ENCODE measurements at regions not wholly inside any gene's neighbourhood (a gene's known extent, or its start where the extent isn't known, plus 50 kb on each side); places are given as distances from the start of the nearest gene placed in this dataset.

DNA sequence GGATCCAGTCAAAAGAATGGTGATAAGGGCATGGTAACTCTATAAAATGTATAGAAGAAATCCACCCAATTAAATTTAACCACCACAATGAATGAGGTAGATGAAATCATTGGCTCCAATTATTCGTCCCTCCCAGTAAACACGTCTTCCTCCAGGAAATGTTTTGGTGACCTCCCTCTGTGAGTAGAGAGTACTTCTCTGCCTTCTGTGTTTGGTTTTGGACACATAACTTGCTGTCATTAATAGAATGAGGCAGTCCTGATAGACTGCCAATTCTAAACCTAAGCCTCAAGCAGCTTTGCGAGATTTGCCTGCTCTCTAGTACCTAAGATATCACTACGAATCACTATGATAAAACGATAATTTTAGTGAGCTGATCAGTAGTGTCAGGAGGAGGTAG lies 632.8 kb downstream of the HDGFL1 start:
- DNase-seq (ENCODE audit: low read depth, low spot score), result no peak

DNA sequence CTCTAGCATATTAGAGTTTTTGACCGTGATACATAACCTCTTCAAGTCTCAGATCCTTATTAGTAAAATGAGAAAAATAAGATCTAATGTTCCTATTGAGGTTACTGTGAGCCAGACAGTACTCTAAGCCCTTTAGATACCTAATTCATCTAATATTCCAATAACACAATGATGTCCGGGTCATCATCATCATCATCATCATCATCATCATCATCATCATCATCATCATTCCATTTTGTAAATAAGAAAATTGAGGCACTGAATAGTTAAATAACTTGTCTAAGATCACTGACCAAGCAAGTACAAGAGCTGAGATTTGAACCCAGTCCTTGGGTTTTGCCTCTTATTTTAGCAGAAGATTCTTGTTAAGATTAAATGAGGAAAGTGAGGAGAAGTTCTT lies 643.0 kb downstream of the HDGFL1 start:
- DNase-seq (ENCODE audit: low read depth, low spot score), result no peak

DNA sequence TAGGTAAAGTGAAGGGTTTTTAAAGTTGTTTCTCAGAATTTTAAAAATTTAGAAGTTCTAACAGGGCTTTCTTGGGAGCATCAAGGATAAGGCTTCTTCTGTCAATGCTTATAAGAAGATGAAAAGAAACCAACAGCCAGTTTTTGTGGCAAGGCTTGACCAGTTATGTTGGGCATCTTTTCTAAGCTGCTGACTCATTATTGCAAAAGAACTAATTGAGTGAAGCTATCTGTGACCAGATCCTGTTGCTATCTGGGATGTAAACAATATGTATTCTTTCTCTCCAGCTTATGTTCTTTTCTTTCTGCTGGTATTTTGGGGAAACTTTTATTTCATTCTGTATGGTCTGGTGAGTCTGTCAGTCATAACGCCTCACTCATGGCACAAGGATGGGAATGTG lies 643.8 kb downstream of the HDGFL1 start:
- DNase-seq (ENCODE audit: low read depth, low spot score), result no peak

DNA sequence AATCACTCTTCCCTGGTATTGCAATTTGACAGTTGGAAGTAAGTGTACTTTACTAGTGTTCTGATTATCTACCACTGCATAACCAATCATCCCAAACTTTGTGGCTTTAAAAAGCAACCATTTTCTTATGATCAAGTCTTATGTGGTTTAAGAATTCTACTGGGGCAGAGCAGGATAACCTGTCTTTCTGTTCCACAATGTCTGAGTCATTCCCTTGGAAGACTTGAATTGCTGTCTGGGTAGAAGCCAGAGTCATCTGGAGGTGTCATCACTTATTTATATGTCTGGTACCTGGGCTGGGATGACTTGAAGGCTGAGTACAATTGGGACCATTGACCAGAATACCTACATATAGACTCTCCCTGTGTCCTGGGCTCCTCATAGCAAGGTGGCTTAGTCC lies 644.3 kb downstream of the HDGFL1 start:
- no peak for DNase-seq (ENCODE audit: low read depth, low spot score)

DNA sequence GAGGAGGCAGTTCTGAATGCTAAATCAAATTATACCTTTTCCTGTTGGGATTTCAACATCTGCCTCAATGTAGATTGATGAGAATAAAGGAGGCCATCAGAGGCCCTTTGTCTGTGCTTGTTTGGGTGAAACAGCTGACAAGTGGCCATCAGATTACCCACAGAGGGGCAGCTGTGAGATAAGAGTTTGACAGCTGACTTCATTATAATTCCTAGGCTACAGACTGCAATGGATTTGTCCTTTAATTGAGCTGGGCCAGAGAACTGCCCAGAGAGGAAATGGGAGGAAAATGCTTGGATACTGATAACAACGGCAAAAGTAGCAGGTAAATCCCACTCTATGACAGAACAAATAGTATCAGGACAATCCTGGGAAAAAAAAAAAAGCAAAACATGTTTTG lies 649.4 kb downstream of the HDGFL1 start:
- DNase-seq (ENCODE audit: low read depth, low spot score), result no peak

DNA sequence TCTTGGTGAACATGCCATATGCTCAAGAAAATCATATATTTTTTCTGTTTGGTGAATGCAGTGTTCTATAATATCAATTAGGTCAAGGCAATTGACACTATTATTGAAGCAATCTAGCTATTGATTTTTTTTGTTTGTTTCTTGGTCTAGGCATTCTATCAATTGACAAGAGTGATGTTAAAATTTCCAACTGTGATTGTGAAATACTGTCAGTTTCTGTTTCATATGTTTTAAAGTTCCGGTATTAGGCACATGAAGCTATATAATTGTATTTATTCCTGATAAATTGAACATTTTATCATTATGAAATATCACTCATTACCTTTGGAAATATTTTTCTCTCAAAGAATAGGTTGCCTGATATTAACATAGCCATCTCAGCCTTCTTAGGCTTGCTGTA lies 653.4 kb downstream of the HDGFL1 start:
- DNase-seq (ENCODE audit: low read depth, low spot score), result no peak

DNA sequence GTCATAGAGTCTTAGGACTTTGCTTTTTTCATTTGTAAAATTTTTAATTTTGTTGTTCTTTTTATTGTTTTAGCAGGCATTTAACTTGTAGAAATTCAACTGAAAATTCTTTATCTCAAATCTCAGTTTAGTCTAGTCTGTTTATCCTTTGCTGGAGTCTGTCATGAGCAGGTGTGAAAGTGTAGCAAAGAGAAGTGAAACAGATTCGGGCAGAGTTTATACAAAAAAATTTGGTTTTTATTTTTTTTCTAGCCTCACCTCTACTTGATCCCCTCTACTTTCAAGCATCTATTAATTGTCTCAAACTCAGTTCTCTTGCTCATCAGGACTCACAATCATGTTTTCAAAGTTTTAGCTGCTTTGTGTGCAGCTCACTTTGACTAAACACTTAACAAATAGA lies 655.2 kb downstream of the HDGFL1 start:
- no peak for DNase-seq (ENCODE audit: low read depth, low spot score)

DNA sequence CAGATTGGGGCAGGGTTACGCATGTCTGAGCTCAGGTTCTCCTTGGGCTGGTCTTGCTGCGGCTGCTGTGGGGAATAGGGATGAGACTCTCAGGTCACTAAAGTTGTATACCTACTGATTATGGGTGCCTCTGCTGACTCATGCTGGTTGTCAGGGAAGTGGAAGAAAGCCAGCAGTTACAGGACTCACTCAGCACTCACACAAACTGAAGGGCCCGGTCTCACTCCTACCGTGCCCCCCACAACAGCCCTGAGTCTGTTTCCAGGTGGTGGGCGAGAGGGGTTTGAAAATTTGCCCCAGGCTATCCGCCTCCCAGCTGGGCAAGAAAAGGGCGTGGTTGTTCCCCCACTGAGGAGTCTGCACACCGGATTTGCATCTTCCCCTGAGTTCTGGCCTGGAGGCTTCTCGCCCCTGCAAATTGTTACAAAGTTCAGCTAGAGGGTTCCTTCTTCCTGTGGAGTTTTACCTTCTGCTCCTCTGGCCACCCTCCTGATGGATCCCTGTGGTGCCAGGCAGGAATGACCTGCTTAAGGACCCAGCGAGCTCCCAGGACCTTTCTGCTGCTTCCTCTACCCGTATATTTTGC lies 659.2 kb downstream of the HDGFL1 start:
- DNase-seq (ENCODE audit: low read depth, low spot score), result no peak

DNA sequence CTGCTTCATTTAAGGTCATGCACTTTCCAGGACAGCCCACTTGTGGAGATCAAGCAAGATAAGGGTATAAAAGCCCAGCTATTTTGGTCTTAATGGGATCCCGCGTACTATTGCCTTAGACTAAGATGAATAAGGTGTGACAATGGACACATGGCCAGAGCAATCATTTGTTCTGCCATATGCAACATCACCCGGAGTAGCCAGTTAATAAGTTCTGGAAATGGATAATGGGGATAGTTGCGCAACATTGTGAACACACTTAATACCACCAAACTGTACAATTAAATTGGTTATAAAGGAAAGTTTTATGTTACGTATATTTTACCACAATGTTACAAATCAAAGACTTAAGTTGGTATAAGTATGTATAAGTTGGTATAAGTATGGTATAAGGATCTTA lies 674.5 kb downstream of the HDGFL1 start:
- DNase-seq (ENCODE audit: low read depth, low spot score), result no peak

DNA sequence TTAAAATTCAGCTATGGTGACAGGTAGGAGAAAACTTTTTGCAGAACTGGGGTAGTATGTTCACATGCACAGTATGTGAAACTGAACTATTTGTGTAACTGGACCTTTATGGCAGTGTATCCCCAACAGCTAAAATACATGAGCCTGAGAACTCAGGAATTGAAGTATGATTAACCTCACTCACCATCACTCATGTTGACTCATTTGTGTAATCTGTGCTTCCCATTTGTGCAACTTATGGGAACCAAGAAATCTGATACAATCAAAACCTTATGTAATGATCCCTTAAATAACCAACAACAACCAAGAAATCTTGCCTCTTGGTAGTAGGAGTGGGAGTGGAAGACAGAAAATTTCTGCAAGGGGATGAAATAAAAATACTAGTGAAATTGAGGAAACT lies 674.9 kb downstream of the HDGFL1 start:
- peak; percentile 63 for DNase-seq (ENCODE audit: low read depth, low spot score)

DNA sequence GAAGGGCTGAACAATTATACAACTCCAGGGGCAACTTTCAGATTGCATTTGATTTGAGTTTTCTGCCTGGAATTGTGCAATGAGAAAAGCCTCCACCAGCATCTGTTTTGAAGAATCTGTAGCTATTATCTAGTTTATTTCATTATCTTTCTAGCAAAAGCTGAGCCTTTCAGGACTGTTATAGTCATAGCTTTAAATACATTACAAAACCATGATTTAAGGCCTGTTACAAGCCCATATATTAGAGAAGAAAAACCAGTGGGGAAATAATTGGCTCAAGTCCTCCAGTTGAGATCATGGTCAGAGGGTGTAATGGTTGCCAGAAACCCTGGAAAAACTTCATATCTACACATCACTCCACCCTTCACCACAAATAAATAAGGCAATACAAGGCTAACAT lies 676.2 kb downstream of the HDGFL1 start:
- no peak for DNase-seq (ENCODE audit: low read depth, low spot score)

DNA sequence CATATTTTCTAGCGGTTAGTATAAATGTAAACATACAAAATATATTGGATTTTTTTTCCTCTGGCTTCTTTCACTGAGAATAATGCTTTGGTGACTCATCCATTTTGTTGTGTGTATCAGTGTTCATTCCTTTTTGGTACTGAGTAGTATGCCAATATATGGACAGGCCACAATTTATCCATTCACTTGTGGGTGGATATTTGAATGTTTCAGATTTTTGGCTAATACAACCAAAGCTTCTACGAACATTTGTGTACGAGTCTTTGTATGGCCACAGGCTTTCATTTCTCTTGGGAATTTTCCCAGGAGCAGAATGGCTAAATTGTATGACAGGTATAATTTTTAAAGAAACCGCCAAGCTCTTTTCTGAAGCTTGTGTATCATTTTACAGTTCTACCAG lies 677.5 kb downstream of the HDGFL1 start:
- DNase-seq (ENCODE audit: low read depth, low spot score), result no peak

DNA sequence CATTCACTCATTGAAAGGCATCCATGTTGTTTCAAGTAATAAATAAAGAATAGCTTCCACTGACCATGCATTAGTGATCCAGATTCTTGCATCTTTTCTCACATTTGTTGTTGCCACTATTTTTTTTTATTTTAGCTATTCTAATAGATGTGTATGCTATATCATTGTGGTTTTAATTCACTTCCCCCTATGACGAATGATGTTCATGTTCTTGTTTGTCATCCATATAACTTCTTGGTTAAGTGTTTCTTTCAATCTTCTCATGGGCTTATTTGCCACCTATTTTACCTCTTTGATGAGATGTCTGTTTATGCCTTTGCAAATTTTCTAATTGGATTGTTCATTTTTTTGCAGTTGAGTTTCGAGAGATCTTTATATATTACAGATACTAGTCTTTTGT lies 681.2 kb downstream of the HDGFL1 start:
- no peak for DNase-seq (ENCODE audit: low read depth, low spot score)

DNA sequence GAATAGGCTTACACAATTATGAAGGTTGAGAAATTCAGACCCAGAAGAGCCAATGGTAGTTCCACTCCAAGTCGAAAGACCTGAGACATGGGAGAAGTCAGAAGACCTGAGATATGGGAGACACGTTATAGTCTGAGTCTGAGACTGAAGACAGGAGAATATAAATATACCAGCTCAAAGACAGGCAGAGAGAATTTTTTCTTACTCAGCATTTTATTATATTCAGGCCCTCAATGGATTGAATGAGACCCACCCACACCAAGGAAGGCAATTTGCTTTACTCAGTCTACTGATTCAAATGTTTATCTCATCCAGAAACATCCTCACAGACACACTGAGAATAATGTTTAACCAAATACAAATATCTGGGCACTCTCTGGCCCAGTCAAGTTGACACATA lies 693.5 kb downstream of the HDGFL1 start:
- no peak for DNase-seq (ENCODE audit: low read depth, low spot score)

DNA sequence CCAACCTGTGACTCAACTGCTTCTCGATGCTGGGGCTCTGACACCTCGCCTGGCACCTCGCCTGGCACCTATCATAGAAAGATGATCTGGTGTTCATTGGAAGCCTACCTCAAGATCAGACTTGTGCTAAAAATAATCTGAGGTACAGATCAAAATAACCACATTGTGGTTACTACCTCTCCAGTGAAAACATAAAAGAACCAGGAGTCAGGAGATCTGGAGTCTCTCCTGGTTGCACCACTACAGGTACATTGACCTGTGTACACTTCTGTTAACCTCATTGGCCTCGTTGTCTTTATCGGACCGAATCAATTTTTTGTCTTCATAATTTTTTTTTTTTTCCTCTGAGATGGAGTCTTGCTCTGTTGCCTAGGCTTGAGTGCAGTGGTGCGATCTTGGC lies 695.9 kb downstream of the HDGFL1 start:
- no peak for DNase-seq (ENCODE audit: low read depth, low spot score)

DNA sequence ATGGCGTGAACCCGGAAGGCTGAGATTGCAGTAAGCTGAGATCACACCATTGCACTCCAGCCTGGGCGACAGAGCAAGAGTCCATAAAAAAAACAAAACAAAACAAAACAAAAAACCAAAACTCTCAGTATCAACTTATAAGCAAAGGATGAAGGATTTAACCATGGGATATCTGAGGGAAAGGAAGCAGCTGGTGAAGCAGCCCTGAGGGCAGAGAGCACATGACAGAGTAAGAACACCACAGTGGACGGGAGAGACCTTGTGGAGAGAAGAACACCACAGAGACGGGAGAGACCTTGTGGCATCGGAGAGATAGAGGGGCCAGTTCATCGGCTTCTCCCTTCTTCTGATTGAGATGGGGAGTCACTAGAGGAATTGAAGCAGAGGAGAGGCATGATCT lies 697.2 kb downstream of the HDGFL1 start:
- DNase-seq (ENCODE audit: low read depth, low spot score), result no peak

DNA sequence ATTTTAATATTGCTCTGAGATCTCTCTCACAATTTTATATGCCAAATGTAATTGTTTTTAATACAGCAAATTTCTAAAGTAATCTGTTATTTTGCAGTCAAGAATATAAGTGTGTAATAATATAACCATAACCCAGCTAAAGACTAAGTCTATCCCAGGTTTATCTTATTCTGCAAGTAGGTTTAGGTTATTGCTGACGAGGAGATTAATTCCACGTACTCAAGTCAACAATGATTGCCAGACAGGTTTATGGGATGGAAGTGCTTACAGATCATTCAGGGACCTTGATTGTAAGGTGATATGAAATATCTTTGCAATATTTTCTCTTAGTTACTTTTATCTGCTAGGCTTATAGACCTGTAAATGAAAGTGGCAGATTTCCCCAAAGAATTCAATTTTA lies 698.3 kb downstream of the HDGFL1 start:
- no peak for DNase-seq (ENCODE audit: low read depth, low spot score)

DNA sequence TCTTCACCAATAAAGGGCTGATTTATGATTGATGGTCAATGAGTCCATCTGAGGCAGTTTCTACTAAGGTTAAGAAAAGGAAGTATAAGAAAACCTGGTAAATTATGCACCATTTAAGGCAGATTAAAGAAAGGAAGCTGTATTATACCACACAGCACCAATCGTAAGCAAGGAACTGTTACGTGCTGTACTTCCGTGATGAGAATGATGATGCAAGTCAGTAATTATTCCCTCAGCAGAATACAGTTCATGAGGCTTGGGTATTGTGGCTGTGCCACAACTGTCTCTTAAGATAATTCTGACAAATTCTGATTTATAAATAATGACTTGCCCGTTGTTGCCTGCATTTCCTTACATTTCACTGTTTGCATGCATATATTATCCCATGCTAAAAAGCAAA lies 699.0 kb downstream of the HDGFL1 start:
- DNase-seq (ENCODE audit: low read depth, low spot score), result no peak

DNA sequence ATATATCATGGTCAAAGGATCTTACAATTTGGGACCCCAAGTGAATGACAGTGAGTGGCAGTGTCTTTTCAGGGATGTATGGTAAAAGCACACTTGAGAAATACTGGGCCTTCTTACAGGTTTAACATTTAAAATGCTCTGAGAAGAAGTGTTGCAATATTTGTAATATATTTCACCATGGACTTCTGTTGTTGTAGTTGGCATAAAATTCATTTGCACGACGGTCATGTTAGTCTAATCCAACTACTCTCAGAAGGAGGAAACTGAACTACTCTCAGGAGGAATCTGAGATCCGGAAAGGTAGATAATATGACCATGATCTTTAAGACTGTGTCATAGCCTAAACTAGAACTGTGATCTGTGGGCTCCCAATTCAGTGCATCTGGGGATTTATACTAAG lies 700.1 kb downstream of the HDGFL1 start:
- no peak for DNase-seq (ENCODE audit: low read depth, low spot score)

DNA sequence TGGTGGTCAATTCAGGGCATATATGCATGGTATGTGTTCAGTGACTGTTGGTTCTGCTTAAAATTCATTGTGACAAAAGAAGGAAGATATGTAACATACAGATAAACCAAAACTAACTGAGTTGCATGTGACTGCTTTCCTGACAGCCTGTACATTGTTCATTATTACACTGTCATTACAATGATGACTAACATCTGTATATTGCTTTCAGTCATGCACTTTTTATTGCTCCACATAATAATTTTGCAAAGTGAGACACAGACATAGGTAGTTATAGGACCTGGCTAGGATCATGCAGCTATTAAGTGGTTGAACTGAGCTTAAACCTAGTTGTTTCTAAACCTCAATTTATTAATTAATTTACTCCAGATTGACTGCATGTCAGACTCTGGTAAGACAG lies 703.2 kb downstream of the HDGFL1 start:
- DNase-seq (ENCODE audit: low read depth, low spot score), result no peak

DNA sequence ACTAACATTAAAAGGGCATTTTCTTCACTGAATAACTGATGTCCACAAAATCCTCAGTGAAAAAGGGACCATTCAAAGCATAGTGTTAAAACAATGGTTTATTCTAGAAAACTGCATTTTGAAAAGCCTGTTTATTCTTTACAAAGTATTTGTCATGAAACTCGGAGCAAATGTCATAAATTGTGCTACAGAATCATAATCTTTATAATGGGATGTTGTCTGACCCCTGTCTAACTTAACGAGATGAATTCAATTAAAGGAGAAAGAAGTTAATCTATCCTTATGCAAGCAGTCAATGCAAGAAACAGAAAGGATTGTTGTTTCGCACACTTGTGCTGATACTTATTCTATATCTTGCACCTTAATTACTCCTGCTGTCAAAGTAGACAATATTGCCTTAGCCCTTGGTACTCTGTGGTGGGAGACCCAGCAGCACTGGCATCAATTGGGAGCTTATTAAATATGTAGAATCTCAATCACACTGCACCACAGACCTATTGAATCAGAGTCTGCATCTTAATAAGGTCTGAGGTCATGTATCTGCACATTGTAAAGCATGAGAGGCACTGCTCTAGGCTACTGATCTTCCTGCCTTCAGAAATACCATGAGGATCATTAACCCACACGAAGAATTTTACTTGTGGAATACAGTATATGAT lies 708.3 kb downstream of the HDGFL1 start:
- DNase-seq (ENCODE audit: low read depth, low spot score), result no peak

DNA sequence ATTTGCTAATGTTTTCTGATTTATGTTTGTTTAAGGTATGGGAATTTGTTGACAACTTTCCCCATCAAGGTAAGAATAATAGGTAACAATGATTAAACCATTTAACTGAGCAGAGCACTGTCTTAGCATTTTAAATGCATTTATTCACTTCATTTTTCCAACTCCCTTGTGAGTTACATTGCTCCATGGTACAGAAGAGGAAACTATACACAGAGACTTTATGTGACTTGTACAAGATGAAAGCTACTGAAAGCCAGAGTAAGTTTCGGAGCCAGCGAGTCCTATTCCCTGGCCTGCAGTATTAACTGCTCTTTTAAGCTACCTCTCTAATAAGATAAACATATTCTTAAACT lies 708.8 kb downstream of the HDGFL1 start:
- DNase-seq (ENCODE audit: low read depth, low spot score), result no peak

DNA sequence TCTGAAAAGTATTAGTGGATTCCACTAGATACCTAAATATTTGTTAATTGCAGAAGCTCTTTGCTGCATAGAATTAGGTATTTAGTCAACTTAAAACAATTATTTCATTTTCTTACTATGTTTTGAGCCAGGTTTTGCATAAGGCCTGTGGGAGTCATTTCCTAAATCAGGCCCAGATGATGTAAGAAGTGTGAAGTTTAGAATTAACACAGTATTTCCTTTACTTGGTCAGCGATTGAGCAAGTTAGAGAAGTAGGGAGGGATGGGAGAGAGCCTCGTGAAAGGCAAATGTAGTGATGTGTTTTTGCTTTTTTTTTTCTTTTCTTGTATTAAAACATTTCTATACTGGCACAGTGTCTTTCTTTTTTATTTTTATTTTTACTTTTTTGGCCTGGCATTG lies 711.1 kb downstream of the HDGFL1 start:
- no peak for DNase-seq (ENCODE audit: low read depth, low spot score)
